Coronary artery (tissue), 2 donors: ENCODE measurements at regions not wholly inside any gene's neighbourhood (a gene's known extent, or its start where the extent isn't known, plus 50 kb on each side); places are given as distances from the start of the nearest gene placed in this dataset.

Experiments used
- DNase-seq: peaks from one replicate; pipeline ENCODE4 v3.0.0-alpha.2; 2017; ENCODE audit warnings: low spot score
- H3K27ac ChIP-seq, 2 donors: fragments of 200-600 bp; sonication (generic); one replicate each; pipeline ENCODE4 v1.5.1; 2016 to 2019
- H3K4me3 ChIP-seq: fragments of 200-600 bp; sonication (generic); 2 replicates; pipeline ENCODE4 v1.5.1; 2016; ENCODE audit warnings: mild to moderate bottlenecking, moderate library complexity
- CTCF ChIP-seq: fragments of 200-600 bp; sonication (generic); IDR thresholded peaks from one replicate; pipeline ENCODE4 v1.5.1; 2019; ENCODE audit warnings: antibody characterized with exemption

- Histone ChIP-seq H3K4me3 (no peak overlapping the region), H3K27ac (no peak overlapping the region)
- DNase-seq, result no peak
- no peak for TF ChIP-seq CTCF
Observed at GRCh38 chr2:17058772-17059402, 393.3 kb upstream of the CYRIA start.

GRCh38 chr2:17057109-17058017 is 391.7 kb upstream of the CYRIA start:
- no peak for DNase-seq
- Histone ChIP-seq H3K27ac (no peak overlapping the region), H3K4me3 (no peak overlapping the region)
- TF ChIP-seq CTCF, result no peak

- H3K4me3 ChIP-seq, result no peak overlapping the region
- TF ChIP-seq CTCF, result no peak
- no peak overlapping the region for H3K27ac ChIP-seq
- no peak for DNase-seq
Observed at GRCh38 chr2:17056236-17056635, 390.6 kb upstream of the CYRIA start.

GRCh38 chr2:17052001-17052400 is 386.4 kb upstream of the CYRIA start:
- DNase-seq, result no peak
- H3K27ac ChIP-seq, result no peak overlapping the region
- TF ChIP-seq CTCF, result no peak
- H3K4me3 ChIP-seq, result no peak overlapping the region

- H3K27ac ChIP-seq, result no peak overlapping the region
- TF ChIP-seq CTCF, result no peak
- H3K4me3 ChIP-seq, result no peak overlapping the region
- DNase-seq, result no peak
Observed at GRCh38 chr2:17051538-17051937, 385.9 kb upstream of the CYRIA start.

- Histone ChIP-seq H3K4me3 (no peak overlapping the region), H3K27ac (no peak overlapping the region)
- TF ChIP-seq CTCF, result no peak
- DNase-seq, result no peak
Observed at GRCh38 chr2:17043173-17043572, 377.5 kb upstream of the CYRIA start.

- TF ChIP-seq CTCF, result no peak
- Histone ChIP-seq H3K4me3 (no peak overlapping the region), H3K27ac (no peak overlapping the region)
- DNase-seq, result no peak
Observed at GRCh38 chr2:17036361-17036760, 370.7 kb upstream of the CYRIA start.
